HepG2 (cell line): ENCODE measurements at regions not wholly inside any gene's neighbourhood (a gene's known extent, or its start where the extent isn't known, plus 50 kb on each side); places are given as distances from the start of the nearest gene placed in this dataset.

Experiments
- ATAC-seq: fragments of 200-7000 bp; cut with Tn5 transposase; 3 replicates; pipeline ENCODE4 v1.9.1; 2020; ENCODE audit warnings: mild to moderate bottlenecking, moderate library complexity
- BruUV-seq: library from RNA; stranded (reverse); fragments of 400-500 nt; replicated peaks from 2 replicates; lab custom pipeline; 2021; lab: Mats Ljungman, UMichigan
- CTCF ChIA-PET: fragments of 300-600 bp; formaldehyde crosslinking; extraction: SDS; loops from one replicate; lab custom pipeline; 2021; ENCODE audit warnings: low total read pairs, inconsistent platforms, low intra/inter-chr PET ratio; lab: Yijun Ruan, JAX
- POLR2A ChIA-PET: fragments of 350-600 bp; sonication (Branson Sonifier 250); formaldehyde crosslinking; loops from one replicate; lab custom pipeline; 2020; ENCODE audit warnings: antibody characterized with exemption, inconsistent platforms; lab: Yijun Ruan, JAX
- DNase-seq: peaks from one replicate; pipeline ENCODE4 v3.0.0-alpha.2; 2015; ENCODE audit warnings: low spot score
- FAIRE-seq: peaks from 3 replicates; lab custom pipeline; 2011; peaks lifted over from hg19 to GRCh38; lab: Jason Lieb, UNC
- H2AFZ ChIP-seq: one replicate; pipeline ENCODE4 v1.6.1; 2011; ENCODE audit warnings: low read length, inconsistent platforms
- H3K27ac ChIP-seq: fragments of 300-600 bp; 3 replicates; pipeline ENCODE4 v1.8.0; 2011; ENCODE audit warnings: mixed run types, mild to moderate bottlenecking, mixed read lengths, low read length, inconsistent platforms; ENCODE audit not compliant: insufficient read depth; ENCODE audit errors: extremely low read length
- H3K27me3 ChIP-seq, 2 experiments: fragments of 200-600 bp in 1 of 2; 2 replicates in 1 of 2; 3 replicates in 1 of 2; pipeline versions ENCODE4 v1.6.0 to v1.8.0; 2011; ENCODE audit warnings: low read length in 2 of 2, mild to moderate bottlenecking in 2 of 2, moderate library complexity in 2 of 2, inconsistent platforms in 1 of 2; ENCODE audit not compliant: insufficient read depth in 2 of 2, control insufficient read depth in 1 of 2
- H3K36me3 ChIP-seq, 2 experiments: fragments of 200-600 bp in 1 of 2; replicated peaks in 1 of 2; 2 replicates in 1 of 2; 3 replicates in 1 of 2; pipeline versions ENCODE4 v1.5.1 to v1.8.0; 2011; ENCODE audit warnings: low read length in 2 of 2, inconsistent platforms in 1 of 2; ENCODE audit not compliant: insufficient read depth in 2 of 2, control insufficient read depth in 1 of 2
- H3K4me1 ChIP-seq: 2 replicates; pipeline ENCODE4 v1.5.1; 2012; ENCODE audit warnings: low read length, inconsistent platforms; ENCODE audit not compliant: insufficient read depth
- H3K4me2 ChIP-seq: 2 replicates; pipeline ENCODE4 v1.6.0; 2011; ENCODE audit warnings: low read depth, low read length, inconsistent platforms
- H3K4me3 ChIP-seq, 3 experiments: fragments of 200-600 bp in 1 of 3; sonication (generic), shearing (Covaris generic) in 1 of 3; replicated peaks in 1 of 3; 2 replicates each; pipeline ENCODE4 v1.5.1; 2011 to 2016; ENCODE audit warnings: low read length in 3 of 3, inconsistent platforms in 2 of 3, low read depth in 2 of 3, mild to moderate bottlenecking in 2 of 3, control low read depth in 1 of 3, mixed read lengths in 1 of 3; ENCODE audit not compliant: insufficient read depth in 1 of 3
- H3K79me2 ChIP-seq: one replicate; pipeline ENCODE4 v1.6.1; 2011; ENCODE audit warnings: low read length, inconsistent platforms; ENCODE audit not compliant: insufficient read depth
- H3K9ac ChIP-seq: 2 replicates; pipeline ENCODE4 v1.6.0; 2011; ENCODE audit warnings: mild to moderate bottlenecking, low read depth, low read length, inconsistent platforms; ENCODE audit not compliant: insufficient read depth
- H3K9me3 ChIP-seq: 2 replicates; pipeline ENCODE4 v1.5.1; 2012; ENCODE audit warnings: mild to moderate bottlenecking, low read length
- H4K20me1 ChIP-seq: 2 replicates; pipeline ENCODE4 v1.6.0; 2011; ENCODE audit warnings: inconsistent platforms, mild to moderate bottlenecking, low read length, moderate library complexity; ENCODE audit not compliant: insufficient read depth
- HMG20A ChIP-seq: IDR thresholded peaks from 2 replicates; pipeline ENCODE4 v1.6.1; 2016; ENCODE audit warnings: borderline replicate concordance
- HOXA5 ChIP-seq: sonication (generic); formaldehyde crosslinking; IDR thresholded peaks from 2 replicates; pipeline ENCODE4 v1.4.0; 2020; ENCODE audit warnings: missing genetic modification reagents
- HOXA9 ChIP-seq: sonication (generic); formaldehyde crosslinking; IDR thresholded peaks from 2 replicates; pipeline ENCODE4 v1.8.1; 2022; ENCODE audit warnings: missing genetic modification reagents, mild to moderate bottlenecking, moderate library complexity, borderline replicate concordance
- KLF12 ChIP-seq: sonication (generic); formaldehyde crosslinking; IDR thresholded peaks from 2 replicates; pipeline ENCODE4 v1.4.0; 2020; ENCODE audit warnings: missing genetic modification reagents, borderline replicate concordance
- MTF1 ChIP-seq: sonication (generic); formaldehyde crosslinking; IDR thresholded peaks from 2 replicates; pipeline ENCODE4 v1.5.0; 2020; ENCODE audit warnings: missing genetic modification reagents
- NCOA5 ChIP-seq: sonication (generic); formaldehyde crosslinking; IDR thresholded peaks from 2 replicates; pipeline ENCODE4 v1.4.0; 2020; ENCODE audit warnings: missing genetic modification reagents
- POLR2A ChIP-seq, 2 experiments: IDR thresholded peaks; 2 replicates each; pipeline ENCODE4 v1.6.1; 2011; ENCODE audit warnings: low read depth in 2 of 2, low read length in 2 of 2, mild to moderate bottlenecking in 1 of 2, moderate library complexity in 1 of 2; ENCODE audit not compliant: insufficient read depth in 1 of 2
- RARA ChIP-seq: IDR thresholded peaks from 2 replicates; pipeline ENCODE4 v1.6.1; 2016; ENCODE audit warnings: missing genetic modification reagents, missing compliant biosample characterization
- RFX3 ChIP-seq: IDR thresholded peaks from 2 replicates; pipeline ENCODE4 v1.6.1; 2016; ENCODE audit warnings: missing biosample characterization, missing genetic modification reagents
- SRF ChIP-seq: IDR thresholded peaks from 2 replicates; pipeline ENCODE4 v1.6.1; 2011; ENCODE audit warnings: mild to moderate bottlenecking, low read depth, low read length, moderate library complexity
- TFE3 ChIP-seq: IDR thresholded peaks from 2 replicates; pipeline ENCODE4 v1.6.1; 2016
- ZNF205 ChIP-seq: IDR thresholded peaks from 2 replicates; pipeline ENCODE4 v1.6.1; 2018; ENCODE audit warnings: missing biosample characterization, missing genetic modification reagents
- ZNF24 ChIP-seq: fragments of 450-650 bp; IDR thresholded peaks from 2 replicates; pipeline ENCODE4 v1.6.1; 2017; ENCODE audit warnings: antibody characterized with exemption, mild to moderate bottlenecking
- ZNF605 ChIP-seq: sonication (generic); formaldehyde crosslinking; IDR thresholded peaks from 2 replicates; pipeline ENCODE4 v1.8.0; 2022; ENCODE audit warnings: mild to moderate bottlenecking, missing genetic modification reagents
- ZNF629 ChIP-seq: sonication (generic); formaldehyde crosslinking; conservative IDR thresholded peaks from 2 replicates; pipeline ENCODE4 v1.5.0; 2020; ENCODE audit warnings: missing genetic modification reagents
- ZNF674 ChIP-seq: sonication (generic); formaldehyde crosslinking; IDR thresholded peaks from 2 replicates; pipeline ENCODE4 v1.5.0; 2020; ENCODE audit warnings: low read depth, mild to moderate bottlenecking, missing genetic modification reagents
- ZSCAN30 ChIP-seq: sonication (generic); formaldehyde crosslinking; IDR thresholded peaks from 2 replicates; pipeline ENCODE4 v1.5.0; 2020; ENCODE audit warnings: mild to moderate bottlenecking, missing genetic modification reagents
- ZUFSP ChIP-seq: sonication (generic); formaldehyde crosslinking; IDR thresholded peaks from 2 replicates; pipeline ENCODE4 v1.9.0; 2021; ENCODE audit warnings: missing genetic modification reagents, mild to moderate bottlenecking, borderline replicate concordance
- WGBS: methylation state at CpG from one replicate; pipeline ENCODE4 v1.1.6; 2017; ENCODE audit warnings: low lambda C conversion rate; 5-methylcytosine and 5-hydroxymethylcytosine counted together
- in situ Hi-C: cut with HindIII; loops from 2 replicates; pipeline ENCODE4 v1.10.0; 2017; ENCODE audit warnings: low pct_unique_long_range_greater_than_20kb; ENCODE audit not compliant: extremely low pct_ligation_motif_present
- intact Hi-C: fragments of 100-400 bp; cut with micrococcal nuclease; formaldehyde crosslinking; loops from one replicate; pipeline ENCODE4 v1.10.0; 2022; ENCODE audit not compliant: unreplicated experiment

- H3K27ac ChIP-seq, result no peak overlapping the region
- BruUV-seq, result no TSS peak
- ATAC-seq (no peak), FAIRE-seq (no peak), DNase-seq (no peak)
- H3K4me1 ChIP-seq, result peaks cover 11% of the 10 kb centered on the region
- H3K27me3 ChIP-seq, result peaks cover 1 to 9% of the 10 kb centered on the region in 2 experiments; a peak in 2 of 5 replicates
- H3K36me3 ChIP-seq, result no peaks in the 10 kb centered on the region
- H3K79me2 ChIP-seq, result no peaks in the 10 kb centered on the region
- H3K4me2 ChIP-seq, result no peak overlapping the region
- no peak overlapping the region for H2AFZ ChIP-seq
- H4K20me1 ChIP-seq, result no peaks in the 10 kb centered on the region
- intact Hi-C loops (no loop called here), in situ Hi-C loops (no loop called here)
- CTCF ChIA-PET, result no interaction called here
- no peak overlapping the region for H3K4me3 ChIP-seq
- POLR2A ChIA-PET, result no interaction called here
- no peak for TF ChIP-seq ZNF629
- TF ChIP-seq HMG20A (CRISPR knock-in tag), result no peak
- TF ChIP-seq HOXA9 (CRISPR knock-in tag), result no peak
- TF ChIP-seq MTF1 (CRISPR knock-in tag), result no peak
- no peak for TF ChIP-seq KLF12 (CRISPR knock-in tag)
- no peak for TF ChIP-seq TFE3
- TF ChIP-seq POLR2A (IDR thresholded peaks at IDR 0.05; ENCODE audit: insufficient read depth in 1 of 2, low read depth in 2 of 2, low read length in 2 of 2), result no peak
- TF ChIP-seq ZUFSP (CRISPR knock-in tag), result no peak
- TF ChIP-seq ZNF605 (CRISPR knock-in tag), result no peak
- no peak for TF ChIP-seq ZNF24
- TF ChIP-seq ZNF205 (CRISPR knock-in tag), result no peak
- TF ChIP-seq ZSCAN30 (CRISPR knock-in tag), result no peak
- TF ChIP-seq HOXA5, result no peak
- no peak for TF ChIP-seq RARA (CRISPR knock-in tag)
- no peak for TF ChIP-seq ZNF674 (CRISPR knock-in tag)
- TF ChIP-seq RFX3 (CRISPR knock-in tag), result no peak
- no peak for TF ChIP-seq NCOA5 (CRISPR knock-in tag)
- TF ChIP-seq SRF, result no peak
- H3K9ac ChIP-seq, result no peak overlapping the region
- 72% methylated on average over 1 of the region's 1 CpG for WGBS
- no peaks in the 10 kb centered on the region for H3K9me3 ChIP-seq
Observed at GRCh38 chr7:46035166-46035565, 114.1 kb upstream of the IGFBP3 start.
